Lower leg skin (tissue), 3 donors: ENCODE measurements at regions not wholly inside any gene's neighbourhood (a gene's known extent, or its start where the extent isn't known, plus 50 kb on each side); places are given as distances from the start of the nearest gene placed in this dataset.

Experiments
- POLR2A ChIP-seq, 2 donors: fragments of 450-650 bp; IDR thresholded peaks; one replicate each; pipeline ENCODE4 v1.6.1; 2016 to 2017; ENCODE audit warnings: antibody characterized with exemption in 2 of 2, mild to moderate bottlenecking in 1 of 2, moderate library complexity in 1 of 2
- TF ChIP-seq, protein P1 (sequence below), 3 donors: fragments of 450-650 bp; IDR thresholded peaks; one replicate each; pipeline ENCODE4 v1.5.1; 2016; ENCODE audit warnings: antibody characterized with exemption in 3 of 3, mild to moderate bottlenecking in 3 of 3, moderate library complexity in 2 of 3

DNA sequence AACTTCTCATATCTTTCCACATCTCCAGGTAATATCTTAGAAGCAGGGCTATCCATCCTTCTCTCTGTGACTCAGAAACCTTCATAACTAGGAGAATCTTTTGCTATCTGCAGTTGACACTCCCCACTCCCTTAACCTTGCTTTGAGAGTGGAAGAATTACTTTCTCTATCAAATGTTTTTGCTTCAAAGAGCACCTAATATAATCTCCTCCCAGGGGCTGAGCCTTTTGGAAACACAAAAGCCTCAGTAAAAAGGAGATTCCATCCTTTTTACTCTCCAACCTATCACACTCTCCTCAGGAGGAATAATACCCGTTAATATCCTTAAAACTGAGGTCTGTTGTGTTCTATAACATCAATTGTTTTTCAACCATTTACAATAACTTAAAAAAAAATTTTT lies 94.9 kb upstream of the DNAJC10 start:
- TF ChIP-seq, protein P1, sequence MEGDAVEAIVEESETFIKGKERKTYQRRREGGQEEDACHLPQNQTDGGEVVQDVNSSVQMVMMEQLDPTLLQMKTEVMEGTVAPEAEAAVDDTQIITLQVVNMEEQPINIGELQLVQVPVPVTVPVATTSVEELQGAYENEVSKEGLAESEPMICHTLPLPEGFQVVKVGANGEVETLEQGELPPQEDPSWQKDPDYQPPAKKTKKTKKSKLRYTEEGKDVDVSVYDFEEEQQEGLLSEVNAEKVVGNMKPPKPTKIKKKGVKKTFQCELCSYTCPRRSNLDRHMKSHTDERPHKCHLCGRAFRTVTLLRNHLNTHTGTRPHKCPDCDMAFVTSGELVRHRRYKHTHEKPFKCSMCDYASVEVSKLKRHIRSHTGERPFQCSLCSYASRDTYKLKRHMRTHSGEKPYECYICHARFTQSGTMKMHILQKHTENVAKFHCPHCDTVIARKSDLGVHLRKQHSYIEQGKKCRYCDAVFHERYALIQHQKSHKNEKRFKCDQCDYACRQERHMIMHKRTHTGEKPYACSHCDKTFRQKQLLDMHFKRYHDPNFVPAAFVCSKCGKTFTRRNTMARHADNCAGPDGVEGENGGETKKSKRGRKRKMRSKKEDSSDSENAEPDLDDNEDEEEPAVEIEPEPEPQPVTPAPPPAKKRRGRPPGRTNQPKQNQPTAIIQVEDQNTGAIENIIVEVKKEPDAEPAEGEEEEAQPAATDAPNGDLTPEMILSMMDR (IDR thresholded peaks at IDR 0.05) = no peak
- TF ChIP-seq POLR2A (IDR thresholded peaks at IDR 0.05) = no peak
